ENCODE measurements at regions not wholly inside any gene's neighbourhood (a gene's known extent, or its start where the extent isn't known, plus 50 kb on each side); places are given as distances from the start of the nearest gene placed in this dataset.

DNA sequence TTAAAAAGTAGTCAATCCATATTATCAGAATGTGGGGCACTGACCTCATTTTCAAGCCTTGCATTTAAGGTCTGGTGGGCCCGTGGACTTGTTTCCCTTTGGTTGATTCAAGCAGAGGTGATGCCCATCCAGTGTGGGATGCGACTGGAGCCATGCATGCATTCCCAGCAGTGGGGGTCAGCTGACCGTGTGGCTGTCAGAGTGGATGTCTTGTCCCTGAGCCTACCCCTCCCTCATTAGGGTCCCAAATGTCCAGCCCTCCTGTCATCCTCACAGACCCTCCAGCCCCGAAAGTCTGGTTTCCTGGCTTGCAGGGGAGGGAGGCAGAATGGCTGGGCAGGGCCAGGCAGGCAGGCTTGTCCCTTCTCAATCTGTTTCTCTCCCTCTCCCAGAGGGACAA, 67.3 kb upstream of the SH3RF3 start:
- Histone ChIP-seq H3K9me3 (replicated peaks; ENCODE audit: control insufficient read depth, insufficient read depth, low read depth, low read length) (no peaks in the 10 kb centered on the region), H3K9ac (ENCODE audit: insufficient read depth in 1 of 2, low read depth in 2 of 2, low read length in 2 of 2) (no peak overlapping the region), H3K4me1 (replicated peaks in 1 of 2; ENCODE audit: control insufficient read depth in 2 of 2, insufficient read depth in 2 of 2, low read length in 2 of 2) (no peaks in the 10 kb centered on the region), H3K4me3 (no peak overlapping the region), H3K27ac (ENCODE audit: extremely low read depth, low read depth, low read length) (no peak overlapping the region), H3K36me3 (ENCODE audit: control insufficient read depth, insufficient read depth, low read length) (no peaks in the 10 kb centered on the region), H3K27me3 (ENCODE audit: control insufficient read depth in 2 of 2, insufficient read depth in 2 of 2, low read length in 2 of 2) (peaks cover 20 to 42% of the 10 kb centered on the region in 2 experiments; a peak in 4 of 5 replicates), H3K79me2 (ENCODE audit: control insufficient read depth, insufficient read depth, low read length) (no peaks in the 10 kb centered on the region), H3K9me1 (ENCODE audit: control insufficient read depth, insufficient read depth, low read length) (no peaks in the 10 kb centered on the region), H3K4me2 (ENCODE audit: insufficient read depth, low read length) (no peak overlapping the region), H2AFZ (ENCODE audit: low read depth, low read length) (no peak overlapping the region), H4K20me1 (replicated peaks; ENCODE audit: control insufficient read depth, insufficient read depth, low read length) (no peaks in the 10 kb centered on the region)
- in situ Hi-C loops (cut with MboI) (no loop called here), intact Hi-C loops (cut with micrococcal nuclease) (no loop called here)
- BruUV-seq (replicated peaks), result no TSS peak
- TF ChIP-seq, protein P1, sequence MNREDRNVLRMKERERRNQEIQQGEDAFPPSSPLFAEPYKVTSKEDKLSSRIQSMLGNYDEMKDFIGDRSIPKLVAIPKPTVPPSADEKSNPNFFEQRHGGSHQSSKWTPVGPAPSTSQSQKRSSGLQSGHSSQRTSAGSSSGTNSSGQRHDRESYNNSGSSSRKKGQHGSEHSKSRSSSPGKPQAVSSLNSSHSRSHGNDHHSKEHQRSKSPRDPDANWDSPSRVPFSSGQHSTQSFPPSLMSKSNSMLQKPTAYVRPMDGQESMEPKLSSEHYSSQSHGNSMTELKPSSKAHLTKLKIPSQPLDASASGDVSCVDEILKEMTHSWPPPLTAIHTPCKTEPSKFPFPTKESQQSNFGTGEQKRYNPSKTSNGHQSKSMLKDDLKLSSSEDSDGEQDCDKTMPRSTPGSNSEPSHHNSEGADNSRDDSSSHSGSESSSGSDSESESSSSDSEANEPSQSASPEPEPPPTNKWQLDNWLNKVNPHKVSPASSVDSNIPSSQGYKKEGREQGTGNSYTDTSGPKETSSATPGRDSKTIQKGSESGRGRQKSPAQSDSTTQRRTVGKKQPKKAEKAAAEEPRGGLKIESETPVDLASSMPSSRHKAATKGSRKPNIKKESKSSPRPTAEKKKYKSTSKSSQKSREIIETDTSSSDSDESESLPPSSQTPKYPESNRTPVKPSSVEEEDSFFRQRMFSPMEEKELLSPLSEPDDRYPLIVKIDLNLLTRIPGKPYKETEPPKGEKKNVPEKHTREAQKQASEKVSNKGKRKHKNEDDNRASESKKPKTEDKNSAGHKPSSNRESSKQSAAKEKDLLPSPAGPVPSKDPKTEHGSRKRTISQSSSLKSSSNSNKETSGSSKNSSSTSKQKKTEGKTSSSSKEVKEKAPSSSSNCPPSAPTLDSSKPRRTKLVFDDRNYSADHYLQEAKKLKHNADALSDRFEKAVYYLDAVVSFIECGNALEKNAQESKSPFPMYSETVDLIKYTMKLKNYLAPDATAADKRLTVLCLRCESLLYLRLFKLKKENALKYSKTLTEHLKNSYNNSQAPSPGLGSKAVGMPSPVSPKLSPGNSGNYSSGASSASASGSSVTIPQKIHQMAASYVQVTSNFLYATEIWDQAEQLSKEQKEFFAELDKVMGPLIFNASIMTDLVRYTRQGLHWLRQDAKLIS (CRISPR knock-in tag; IDR thresholded peaks at IDR 0.05), result no peak
- no peak for TF ChIP-seq POLR2G (IDR thresholded peaks at IDR 0.05; ENCODE audit: low read depth, low read length)
- no peak for TF ChIP-seq PML (IDR thresholded peaks at IDR 0.05; ENCODE audit: low read length)
- TF ChIP-seq SMARCC2 (IDR thresholded peaks at IDR 0.05; ENCODE audit: low read depth), result no peak
- TF ChIP-seq ZNF184 (CRISPR knock-in tag; IDR thresholded peaks at IDR 0.05), result no peak
- TF ChIP-seq, protein P2, sequence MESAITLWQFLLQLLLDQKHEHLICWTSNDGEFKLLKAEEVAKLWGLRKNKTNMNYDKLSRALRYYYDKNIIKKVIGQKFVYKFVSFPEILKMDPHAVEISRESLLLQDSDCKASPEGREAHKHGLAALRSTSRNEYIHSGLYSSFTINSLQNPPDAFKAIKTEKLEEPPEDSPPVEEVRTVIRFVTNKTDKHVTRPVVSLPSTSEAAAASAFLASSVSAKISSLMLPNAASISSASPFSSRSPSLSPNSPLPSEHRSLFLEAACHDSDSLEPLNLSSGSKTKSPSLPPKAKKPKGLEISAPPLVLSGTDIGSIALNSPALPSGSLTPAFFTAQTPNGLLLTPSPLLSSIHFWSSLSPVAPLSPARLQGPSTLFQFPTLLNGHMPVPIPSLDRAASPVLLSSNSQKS (CRISPR knock-in tag; IDR thresholded peaks at IDR 0.05), result no peak
- no peak for TF ChIP-seq SIN3A (IDR thresholded peaks at IDR 0.05; ENCODE audit: borderline replicate concordance in 2 of 2, control insufficient read depth in 1 of 2, low read depth in 2 of 2, low read length in 2 of 2)
- no peak for TF ChIP-seq CEBPG (CRISPR knock-in tag; IDR thresholded peaks at IDR 0.05)
- no peak for TF ChIP-seq CEBPG (tag; conservative IDR thresholded peaks at IDR 0.05 in 1 of 2, IDR thresholded peaks at IDR 0.05 in 1 of 2)
- TF ChIP-seq KLF6 (CRISPR knock-in tag; IDR thresholded peaks at IDR 0.05; ENCODE audit: borderline replicate concordance), result no peak
- TF ChIP-seq, protein P3, sequence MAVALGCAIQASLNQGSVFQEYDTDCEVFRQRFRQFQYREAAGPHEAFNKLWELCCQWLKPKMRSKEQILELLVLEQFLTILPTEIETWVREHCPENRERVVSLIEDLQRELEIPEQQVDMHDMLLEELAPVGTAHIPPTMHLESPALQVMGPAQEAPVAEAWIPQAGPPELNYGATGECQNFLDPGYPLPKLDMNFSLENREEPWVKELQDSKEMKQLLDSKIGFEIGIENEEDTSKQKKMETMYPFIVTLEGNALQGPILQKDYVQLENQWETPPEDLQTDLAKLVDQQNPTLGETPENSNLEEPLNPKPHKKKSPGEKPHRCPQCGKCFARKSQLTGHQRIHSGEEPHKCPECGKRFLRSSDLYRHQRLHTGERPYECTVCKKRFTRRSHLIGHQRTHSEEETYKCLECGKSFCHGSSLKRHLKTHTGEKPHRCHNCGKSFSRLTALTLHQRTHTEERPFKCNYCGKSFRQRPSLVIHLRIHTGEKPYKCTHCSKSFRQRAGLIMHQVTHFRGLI (CRISPR knock-in tag; IDR thresholded peaks at IDR 0.05), result no peak
- TF ChIP-seq, protein P4, sequence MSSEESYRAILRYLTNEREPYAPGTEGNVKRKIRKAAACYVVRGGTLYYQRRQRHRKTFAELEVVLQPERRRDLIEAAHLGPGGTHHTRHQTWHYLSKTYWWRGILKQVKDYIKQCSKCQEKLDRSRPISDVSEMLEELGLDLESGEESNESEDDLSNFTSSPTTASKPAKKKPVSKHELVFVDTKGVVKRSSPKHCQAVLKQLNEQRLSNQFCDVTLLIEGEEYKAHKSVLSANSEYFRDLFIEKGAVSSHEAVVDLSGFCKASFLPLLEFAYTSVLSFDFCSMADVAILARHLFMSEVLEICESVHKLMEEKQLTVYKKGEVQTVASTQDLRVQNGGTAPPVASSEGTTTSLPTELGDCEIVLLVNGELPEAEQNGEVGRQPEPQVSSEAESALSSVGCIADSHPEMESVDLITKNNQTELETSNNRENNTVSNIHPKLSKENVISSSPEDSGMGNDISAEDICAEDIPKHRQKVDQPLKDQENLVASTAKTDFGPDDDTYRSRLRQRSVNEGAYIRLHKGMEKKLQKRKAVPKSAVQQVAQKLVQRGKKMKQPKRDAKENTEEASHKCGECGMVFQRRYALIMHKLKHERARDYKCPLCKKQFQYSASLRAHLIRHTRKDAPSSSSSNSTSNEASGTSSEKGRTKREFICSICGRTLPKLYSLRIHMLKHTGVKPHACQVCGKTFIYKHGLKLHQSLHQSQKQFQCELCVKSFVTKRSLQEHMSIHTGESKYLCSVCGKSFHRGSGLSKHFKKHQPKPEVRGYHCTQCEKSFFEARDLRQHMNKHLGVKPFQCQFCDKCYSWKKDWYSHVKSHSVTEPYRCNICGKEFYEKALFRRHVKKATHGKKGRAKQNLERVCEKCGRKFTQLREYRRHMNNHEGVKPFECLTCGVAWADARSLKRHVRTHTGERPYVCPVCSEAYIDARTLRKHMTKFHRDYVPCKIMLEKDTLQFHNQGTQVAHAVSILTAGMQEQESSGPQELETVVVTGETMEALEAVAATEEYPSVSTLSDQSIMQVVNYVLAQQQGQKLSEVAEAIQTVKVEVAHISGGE (CRISPR knock-in tag; IDR thresholded peaks at IDR 0.05), result no peak
- no peak for ATAC-seq
- DNase-seq (ENCODE audit: extremely low read depth in 1 of 4, low spot score in 3 of 4), result no peak
- no peak for FAIRE-seq
- WGBS (ENCODE audit: insufficient coverage, low coverage, missing lambda C conversion rate), result 0% methylated on average over 4 of the region's 4 CpGs
- ChIA-PET POLR2A (no interaction called here), CTCF (ENCODE audit: low intra/inter-chr PET ratio) (no interaction called here)
